Panc1 (cell line): ENCODE measurements at regions not wholly inside any gene's neighbourhood (a gene's known extent, or its start where the extent isn't known, plus 50 kb on each side); places are given as distances from the start of the nearest gene placed in this dataset.

ENCODE experiments used
- ATAC-seq: fragments of 200-7000 bp; cut with Tn5 transposase; 2 replicates; pipeline ENCODE4 v1.9.1; 2020; ENCODE audit warnings: mild to moderate bottlenecking, moderate library complexity
- BruUV-seq: library from RNA; stranded (reverse); fragments of 400-500 nt; replicated peaks from 2 replicates; lab custom pipeline; 2021; lab: Mats Ljungman, UMichigan
- CTCF ChIA-PET: fragments of 300-600 bp; sonication (Branson Sonifier 250); formaldehyde crosslinking; loops from one replicate; lab custom pipeline; 2022; ENCODE audit warnings: antibody characterized with exemption; lab: Charles Lee
- POLR2A ChIA-PET: fragments of 300-600 bp; sonication (Branson Sonifier 250); formaldehyde crosslinking; loops from one replicate; lab custom pipeline; 2022; ENCODE audit warnings: antibody characterized with exemption; lab: Charles Lee
- DNase-seq: peaks from one replicate; pipeline ENCODE4 v3.0.0-alpha.2; 2010; ENCODE audit warnings: low read depth, low spot score
- H3K27ac ChIP-seq: 2 replicates; pipeline ENCODE4 v1.5.1; 2011; ENCODE audit warnings: mild to moderate bottlenecking, low read length, inconsistent platforms
- H3K27me3 ChIP-seq: fragments of 200-500 bp; sonication (Bioruptor generic); 2 replicates; pipeline ENCODE4 v1.6.0; 2014; ENCODE audit warnings: low read length, inconsistent platforms; ENCODE audit not compliant: control insufficient read depth, insufficient read depth
- H3K36me3 ChIP-seq: fragments of 200-500 bp; sonication (Bioruptor generic); 2 replicates; pipeline ENCODE4 v1.5.1; 2014; ENCODE audit warnings: inconsistent platforms, mild to moderate bottlenecking, low read length, moderate library complexity; ENCODE audit not compliant: control insufficient read depth, insufficient read depth
- H3K4me1 ChIP-seq: 2 replicates; pipeline ENCODE4 v1.5.1; 2011; ENCODE audit warnings: inconsistent platforms, mild to moderate bottlenecking, low read length, moderate library complexity; ENCODE audit not compliant: control insufficient read depth, insufficient read depth
- H3K4me3 ChIP-seq, 2 experiments: 2 replicates each; pipeline ENCODE4 v1.5.1; 2011 to 2012; ENCODE audit warnings: low read depth in 2 of 2, low read length in 2 of 2, mild to moderate bottlenecking in 2 of 2, inconsistent platforms in 1 of 2, moderate library complexity in 1 of 2
- H3K9me3 ChIP-seq: fragments of 200-500 bp; sonication (Bioruptor generic); 2 replicates; pipeline ENCODE4 v1.5.1; 2014; ENCODE audit warnings: low read depth, mild to moderate bottlenecking, inconsistent platforms, low read length, moderate library complexity; ENCODE audit not compliant: control insufficient read depth, insufficient read depth
- POLR2AphosphoS5 ChIP-seq: IDR thresholded peaks from 2 replicates; pipeline ENCODE4 v1.6.1; 2012; ENCODE audit warnings: mild to moderate bottlenecking, low read depth, low read length, moderate library complexity
- SIN3A ChIP-seq: IDR thresholded peaks from 2 replicates; pipeline ENCODE4 v1.6.1; 2012; ENCODE audit warnings: low read depth, mild to moderate bottlenecking, low read length, moderate library complexity, borderline replicate concordance; ENCODE audit not compliant: insufficient read depth
- TCF7L2 ChIP-seq: IDR thresholded peaks from 2 replicates; pipeline ENCODE4 v1.6.1; 2011; ENCODE audit warnings: mild to moderate bottlenecking, low read depth, low read length, inconsistent platforms
- in situ Hi-C: cut with HindIII; loops from 2 replicates; pipeline ENCODE4 v1.10.0; 2016; ENCODE audit warnings: low sequenced_read_pairs, low pct_unique_long_range_greater_than_20kb
- intact Hi-C: fragments of 100-400 bp; cut with micrococcal nuclease; formaldehyde crosslinking; loops from one replicate; pipeline ENCODE4 v1.10.0; 2022; ENCODE audit not compliant: unreplicated experiment
- TF ChIP-seq, protein P1 (sequence below): fragments of 450-650 bp; IDR thresholded peaks from 2 replicates; pipeline ENCODE4 v1.5.1; 2017; ENCODE audit warnings: mild to moderate bottlenecking
- TF ChIP-seq, protein P2 (sequence below), 2 experiments: IDR thresholded peaks; 2 replicates each; pipeline ENCODE4 v1.6.1; 2011 to 2012; ENCODE audit warnings: low read depth in 2 of 2, control low read depth in 1 of 2, low read length in 1 of 2, mild to moderate bottlenecking in 1 of 2, moderate library complexity in 1 of 2; ENCODE audit not compliant: insufficient read depth in 1 of 2

DNA sequence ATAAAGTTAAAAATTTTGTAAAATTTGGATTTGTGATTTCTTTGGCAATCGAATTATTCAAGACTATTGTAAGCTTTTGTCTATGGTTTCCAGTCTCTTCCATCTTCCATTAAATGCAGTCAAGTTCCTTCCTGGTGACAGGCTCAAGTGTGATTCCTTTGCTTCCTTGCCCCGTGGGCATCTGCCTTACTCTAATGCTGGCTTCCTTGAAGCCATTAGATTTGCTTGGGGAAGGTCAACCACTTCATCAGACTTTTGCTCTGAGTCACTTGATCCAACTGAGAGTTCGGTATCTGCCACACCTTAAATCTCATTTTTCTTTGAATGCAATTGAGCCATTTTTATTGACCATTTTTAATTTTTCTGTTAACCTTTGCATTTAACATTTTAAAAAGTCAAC lies 648.8 kb downstream of the SPOCK3 start:
- intact Hi-C loops (no loop called here), in situ Hi-C loops (no loop called here)
- H3K36me3 ChIP-seq: no peaks in the 10 kb centered on the region
- H3K4me1 ChIP-seq: no peaks in the 10 kb centered on the region
- TF ChIP-seq POLR2AphosphoS5 (no peak), SIN3A (no peak), TCF7L2 (no peak)
- H3K27ac ChIP-seq: no peak overlapping the region
- H3K9me3 ChIP-seq: no peaks in the 10 kb centered on the region
- no TSS peak for BruUV-seq
- H3K4me3 ChIP-seq: no peak overlapping the region
- DNase-seq (no peak), ATAC-seq (no peak)
- H3K27me3 ChIP-seq: no peaks in the 10 kb centered on the region
- ChIA-PET CTCF (no interaction called here), POLR2A (no interaction called here)

- ChIA-PET POLR2A (no interaction called here), CTCF (no interaction called here)
- H3K4me1 ChIP-seq: no peaks in the 10 kb centered on the region
- no TSS peak for BruUV-seq
- peak; percentile 10 for DNase-seq
- TF ChIP-seq, protein P1, sequence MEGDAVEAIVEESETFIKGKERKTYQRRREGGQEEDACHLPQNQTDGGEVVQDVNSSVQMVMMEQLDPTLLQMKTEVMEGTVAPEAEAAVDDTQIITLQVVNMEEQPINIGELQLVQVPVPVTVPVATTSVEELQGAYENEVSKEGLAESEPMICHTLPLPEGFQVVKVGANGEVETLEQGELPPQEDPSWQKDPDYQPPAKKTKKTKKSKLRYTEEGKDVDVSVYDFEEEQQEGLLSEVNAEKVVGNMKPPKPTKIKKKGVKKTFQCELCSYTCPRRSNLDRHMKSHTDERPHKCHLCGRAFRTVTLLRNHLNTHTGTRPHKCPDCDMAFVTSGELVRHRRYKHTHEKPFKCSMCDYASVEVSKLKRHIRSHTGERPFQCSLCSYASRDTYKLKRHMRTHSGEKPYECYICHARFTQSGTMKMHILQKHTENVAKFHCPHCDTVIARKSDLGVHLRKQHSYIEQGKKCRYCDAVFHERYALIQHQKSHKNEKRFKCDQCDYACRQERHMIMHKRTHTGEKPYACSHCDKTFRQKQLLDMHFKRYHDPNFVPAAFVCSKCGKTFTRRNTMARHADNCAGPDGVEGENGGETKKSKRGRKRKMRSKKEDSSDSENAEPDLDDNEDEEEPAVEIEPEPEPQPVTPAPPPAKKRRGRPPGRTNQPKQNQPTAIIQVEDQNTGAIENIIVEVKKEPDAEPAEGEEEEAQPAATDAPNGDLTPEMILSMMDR: peak; percentile 58
- TF ChIP-seq TCF7L2: no peak
- no peaks in the 10 kb centered on the region for H3K27me3 ChIP-seq
- ATAC-seq: peak; percentile 81
- H3K27ac ChIP-seq: no peak overlapping the region
- H3K4me3 ChIP-seq: no peak overlapping the region
- no peaks in the 10 kb centered on the region for H3K36me3 ChIP-seq
- in situ Hi-C loops: no loop called here
- no peaks in the 10 kb centered on the region for H3K9me3 ChIP-seq
- intact Hi-C loops: loop anchor here (2.0 kb wide), 1 partner anchor 428 kb away; no protein-coding TSS in a partner anchor
Observed at GRCh38 chr4:166594326-166594946, 639.9 kb downstream of the SPOCK3 start.

GRCh38 chr4:166600264-166600663 lies 634.0 kb downstream of the SPOCK3 start:
- ChIA-PET POLR2A (no interaction called here), CTCF (no interaction called here)
- H3K27ac ChIP-seq: no peak overlapping the region
- no peaks in the 10 kb centered on the region for H3K36me3 ChIP-seq
- H3K27me3 ChIP-seq: no peaks in the 10 kb centered on the region
- no peak overlapping the region for H3K4me3 ChIP-seq
- in situ Hi-C loops: no loop called here
- no peak for TF ChIP-seq TCF7L2
- TF ChIP-seq SIN3A: no peak
- no peak for TF ChIP-seq POLR2AphosphoS5
- TF ChIP-seq, protein P2, sequence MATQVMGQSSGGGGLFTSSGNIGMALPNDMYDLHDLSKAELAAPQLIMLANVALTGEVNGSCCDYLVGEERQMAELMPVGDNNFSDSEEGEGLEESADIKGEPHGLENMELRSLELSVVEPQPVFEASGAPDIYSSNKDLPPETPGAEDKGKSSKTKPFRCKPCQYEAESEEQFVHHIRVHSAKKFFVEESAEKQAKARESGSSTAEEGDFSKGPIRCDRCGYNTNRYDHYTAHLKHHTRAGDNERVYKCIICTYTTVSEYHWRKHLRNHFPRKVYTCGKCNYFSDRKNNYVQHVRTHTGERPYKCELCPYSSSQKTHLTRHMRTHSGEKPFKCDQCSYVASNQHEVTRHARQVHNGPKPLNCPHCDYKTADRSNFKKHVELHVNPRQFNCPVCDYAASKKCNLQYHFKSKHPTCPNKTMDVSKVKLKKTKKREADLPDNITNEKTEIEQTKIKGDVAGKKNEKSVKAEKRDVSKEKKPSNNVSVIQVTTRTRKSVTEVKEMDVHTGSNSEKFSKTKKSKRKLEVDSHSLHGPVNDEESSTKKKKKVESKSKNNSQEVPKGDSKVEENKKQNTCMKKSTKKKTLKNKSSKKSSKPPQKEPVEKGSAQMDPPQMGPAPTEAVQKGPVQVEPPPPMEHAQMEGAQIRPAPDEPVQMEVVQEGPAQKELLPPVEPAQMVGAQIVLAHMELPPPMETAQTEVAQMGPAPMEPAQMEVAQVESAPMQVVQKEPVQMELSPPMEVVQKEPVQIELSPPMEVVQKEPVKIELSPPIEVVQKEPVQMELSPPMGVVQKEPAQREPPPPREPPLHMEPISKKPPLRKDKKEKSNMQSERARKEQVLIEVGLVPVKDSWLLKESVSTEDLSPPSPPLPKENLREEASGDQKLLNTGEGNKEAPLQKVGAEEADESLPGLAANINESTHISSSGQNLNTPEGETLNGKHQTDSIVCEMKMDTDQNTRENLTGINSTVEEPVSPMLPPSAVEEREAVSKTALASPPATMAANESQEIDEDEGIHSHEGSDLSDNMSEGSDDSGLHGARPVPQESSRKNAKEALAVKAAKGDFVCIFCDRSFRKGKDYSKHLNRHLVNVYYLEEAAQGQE (IDR thresholded peaks at IDR 0.05; ENCODE audit: insufficient read depth in 1 of 2, low read depth in 2 of 2, low read length in 1 of 2): no peak
- TF ChIP-seq, protein P1: no peak
- no peaks in the 10 kb centered on the region for H3K9me3 ChIP-seq
- ATAC-seq (no peak), DNase-seq (no peak)
- no TSS peak for BruUV-seq
- H3K4me1 ChIP-seq: no peaks in the 10 kb centered on the region
- intact Hi-C loops: no loop called here
